ENCODE measurements at regions not wholly inside any gene's neighbourhood (a gene's known extent, or its start where the extent isn't known, plus 50 kb on each side); places are given as distances from the start of the nearest gene placed in this dataset.

DNA sequence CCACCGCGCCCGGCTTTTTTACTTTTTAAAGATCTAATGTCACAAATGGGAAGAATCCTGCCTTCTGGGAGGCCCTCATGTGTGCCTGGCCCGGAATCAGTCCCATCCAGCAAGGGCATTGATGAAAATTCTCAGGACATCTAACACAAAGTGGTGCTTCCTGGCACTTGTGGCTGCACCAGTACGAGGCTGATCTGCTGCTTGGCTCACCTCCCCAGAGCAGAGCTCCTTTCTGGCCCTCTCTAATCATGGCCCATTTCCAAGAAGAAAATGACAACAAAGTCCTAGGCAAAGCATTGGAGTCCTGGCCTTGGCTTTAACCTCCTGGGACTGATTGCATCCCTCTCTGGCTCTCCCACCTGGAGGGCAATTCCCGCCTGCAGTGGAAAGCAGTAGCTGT lies 50.7 kb upstream of the SIAH1 start:
- no peak for DNase-seq

DNA sequence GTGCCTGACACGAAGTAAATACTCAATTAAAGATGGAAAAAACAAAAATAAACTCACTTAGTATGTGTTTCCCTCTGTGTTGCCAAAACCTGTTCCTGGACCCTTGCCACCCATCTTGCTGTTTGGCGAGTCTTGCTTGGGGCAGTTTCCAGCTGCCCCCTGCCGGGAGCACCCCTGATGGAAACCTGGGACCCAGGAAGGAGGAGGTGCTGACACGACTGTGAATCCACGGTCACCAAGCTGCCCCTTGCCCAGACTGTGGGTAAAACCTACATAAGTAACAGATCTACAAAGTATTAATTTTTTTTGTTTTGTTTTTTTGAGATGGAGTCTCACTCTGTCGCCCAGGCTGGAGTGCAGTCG lies 50.1 kb upstream of the SIAH1 start:
- DNase-seq = no peak
